Heart left ventricle (tissue), 16 donors: ENCODE measurements at regions not wholly inside any gene's neighbourhood (a gene's known extent, or its start where the extent isn't known, plus 50 kb on each side); places are given as distances from the start of the nearest gene placed in this dataset.

Experiments
- ATAC-seq, 4 donors: fragments of 200-7000 bp; cut with Tn5 transposase; one replicate each; pipeline ENCODE4 v1.9.1; 2020 to 2022; ENCODE audit warnings: moderate library complexity in 4 of 4, mild to moderate bottlenecking in 3 of 4, moderate number of reproducible peaks in 1 of 4
- DNase-seq, 5 donors: peaks; one replicate each; pipeline ENCODE4 v3.0.0-alpha.2; 2020
- H3K27ac ChIP-seq, 12 donors: fragments of 200-600 bp; sonication (generic) in 4 of 12; one replicate each; pipeline versions ENCODE4 v1.5.0 to v1.8.0; 2016 to 2022; ENCODE audit warnings: mild to moderate bottlenecking in 2 of 12
- H3K27me3 ChIP-seq, 9 donors: fragments of 200-600 bp; sonication (generic) in 2 of 9; one replicate each; pipeline versions ENCODE4 v1.5.1 to v1.8.0; 2016 to 2022; ENCODE audit warnings: mild to moderate bottlenecking in 3 of 9
- H3K36me3 ChIP-seq, 9 donors: fragments of 200-600 bp; sonication (generic) in 2 of 9; one replicate each; pipeline versions ENCODE4 v1.5.0 to v1.8.0; 2018 to 2022; ENCODE audit warnings: mild to moderate bottlenecking in 2 of 9
- H3K4me1 ChIP-seq, 12 donors: fragments of 200-600 bp; sonication (generic) in 4 of 12; one replicate each; pipeline versions ENCODE4 v1.5.0 to v1.8.0; 2016 to 2022; ENCODE audit warnings: mild to moderate bottlenecking in 3 of 12
- H3K4me3 ChIP-seq, 12 donors: fragments of 200-600 bp; sonication (generic) in 4 of 12; one replicate each; pipeline versions ENCODE4 v1.5.0 to v1.8.0; 2017 to 2022; ENCODE audit warnings: mild to moderate bottlenecking in 9 of 12, moderate library complexity in 4 of 12
- H3K9me3 ChIP-seq, 12 donors: fragments of 200-600 bp; sonication (generic) in 4 of 12; one replicate each; pipeline versions ENCODE4 v1.5.0 to v1.8.0; 2016 to 2022; ENCODE audit warnings: mild to moderate bottlenecking in 1 of 12
- POLR2A ChIP-seq, 2 donors: fragments of 450-650 bp; IDR thresholded peaks; one replicate each; pipeline ENCODE4 v1.6.1; 2017; ENCODE audit warnings: antibody characterized with exemption in 2 of 2, mild to moderate bottlenecking in 2 of 2, moderate library complexity in 2 of 2
- WGBS, 4 donors: extraction: QIAGEN DNeasy Blood & Tissue Kit in 2 of 4; methylation state at CpG; one replicate each; pipeline versions ENCODE4 v1.1.5 to v1.1.7; 2013 to 2018; 5-methylcytosine and 5-hydroxymethylcytosine counted together
- intact Hi-C, 10 donors: fragments of 100-400 bp; cut with DNase I; formaldehyde crosslinking; loops; one replicate each; pipeline versions ENCODE4 v1.11.1 to v1.14.2; 2022
- TF ChIP-seq, protein P1 (sequence below), 12 donors: fragments of 200-600 bp; sonication (generic) in 4 of 12; IDR thresholded peaks; one replicate each; pipeline versions ENCODE4 v1.5.0 to v1.8.0; 2018 to 2022; ENCODE audit warnings: antibody characterized with exemption in 12 of 12, mild to moderate bottlenecking in 5 of 12
- donor health status: ischemic (EF 13 %, LVEDD 7.1; RV severe dilation, severe dysfunction).
- donor health status: healthy with polysubstance abuse.
- donor health status: DM: no; HTN: yes; CAD: no.
- donor health status: DM: no; HTN: no; CAD: no.
- donor health status: ischemic (EF 25% LVEDD 6.9; RV normal size, moderate dysfunction).
- donor health status: ischemic (EF 25% LVEDD 5.7; RV mildly dilated, moderate dysfunction).
- donor health status: healthy.
- donor health status: DM: yes; HTN: yes; CAD: no.
- donor health status: ischemic (EF 35%, LVEDD 5.7; RV mildly dilated, moderate dysfunction).
- donor health status: nonischemic (EF 11% LVEDD 7.7; RV severe dilation, severe dysfunction).
- donor health status: DM: yes; HTN: yes; CAD: no.
- donor health status: PGD.
- donor health status: ischemic (EF 29% LVEDD 5.4; RV normal size, mild dysfunction).
- donor health status: nonischemic (EF 23%, LVEDD 6.1; RV moderate dilation, normal function).

GRCh38 chr2:217001740-217002139, 141.9 kb upstream of the TNP1 start:
- TF ChIP-seq POLR2A (IDR thresholded peaks at IDR 0.05) = no peak
- TF ChIP-seq, protein P1, sequence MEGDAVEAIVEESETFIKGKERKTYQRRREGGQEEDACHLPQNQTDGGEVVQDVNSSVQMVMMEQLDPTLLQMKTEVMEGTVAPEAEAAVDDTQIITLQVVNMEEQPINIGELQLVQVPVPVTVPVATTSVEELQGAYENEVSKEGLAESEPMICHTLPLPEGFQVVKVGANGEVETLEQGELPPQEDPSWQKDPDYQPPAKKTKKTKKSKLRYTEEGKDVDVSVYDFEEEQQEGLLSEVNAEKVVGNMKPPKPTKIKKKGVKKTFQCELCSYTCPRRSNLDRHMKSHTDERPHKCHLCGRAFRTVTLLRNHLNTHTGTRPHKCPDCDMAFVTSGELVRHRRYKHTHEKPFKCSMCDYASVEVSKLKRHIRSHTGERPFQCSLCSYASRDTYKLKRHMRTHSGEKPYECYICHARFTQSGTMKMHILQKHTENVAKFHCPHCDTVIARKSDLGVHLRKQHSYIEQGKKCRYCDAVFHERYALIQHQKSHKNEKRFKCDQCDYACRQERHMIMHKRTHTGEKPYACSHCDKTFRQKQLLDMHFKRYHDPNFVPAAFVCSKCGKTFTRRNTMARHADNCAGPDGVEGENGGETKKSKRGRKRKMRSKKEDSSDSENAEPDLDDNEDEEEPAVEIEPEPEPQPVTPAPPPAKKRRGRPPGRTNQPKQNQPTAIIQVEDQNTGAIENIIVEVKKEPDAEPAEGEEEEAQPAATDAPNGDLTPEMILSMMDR (IDR thresholded peaks at IDR 0.05) = no peak
- H3K27me3 ChIP-seq = peaks cover 0 to 2% (median 0%) of the 10 kb centered on the region in 9 donors
- DNase-seq (no peak), ATAC-seq (no peak)
- H3K27ac ChIP-seq = no peak overlapping the region
- peaks cover 0 to 14% (median 4%) of the 10 kb centered on the region in 12 donors for H3K4me1 ChIP-seq
- no peaks in the 10 kb centered on the region for H3K9me3 ChIP-seq
- intact Hi-C loops = loop anchor here in 1 of 10 donors (10.0 kb wide), 1 partner anchor 713 kb away; no protein-coding TSS in a partner anchor
- H3K36me3 ChIP-seq = no peaks in the 10 kb centered on the region
- H3K4me3 ChIP-seq = no peak overlapping the region
- WGBS, 4 donors = 76 to 97% (median 90%) methylated on average over 2 of the region's 2 CpGs

- Histone ChIP-seq H3K4me1 (peaks cover 0 to 11% (median 4%) of the 10 kb centered on the region in 12 donors), H3K27ac (no peak overlapping the region), H3K4me3 (no peak overlapping the region), H3K27me3 (peaks cover 0 to 2% (median 0%) of the 10 kb centered on the region in 9 donors), H3K36me3 (no peaks in the 10 kb centered on the region), H3K9me3 (no peaks in the 10 kb centered on the region)
- no peak for DNase-seq
- intact Hi-C loops = loop anchor here in 1 of 10 donors (10.0 kb wide), 1 partner anchor 714 kb away; no protein-coding TSS in a partner anchor
- TF ChIP-seq POLR2A (IDR thresholded peaks at IDR 0.05) = no peak
- TF ChIP-seq, protein P1 (IDR thresholded peaks at IDR 0.05) = peak in 3 of 12 donors; percentile 8 to 21 (median 20)
- WGBS, 4 donors = 44 to 65% (median 52%) methylated on average over 3 of the region's 3 CpGs
- ATAC-seq = peak in 2 of 4 donors; percentile 54 to 64
Observed at GRCh38 chr2:217000406-217000805, 140.5 kb upstream of the TNP1 start.

DNA sequence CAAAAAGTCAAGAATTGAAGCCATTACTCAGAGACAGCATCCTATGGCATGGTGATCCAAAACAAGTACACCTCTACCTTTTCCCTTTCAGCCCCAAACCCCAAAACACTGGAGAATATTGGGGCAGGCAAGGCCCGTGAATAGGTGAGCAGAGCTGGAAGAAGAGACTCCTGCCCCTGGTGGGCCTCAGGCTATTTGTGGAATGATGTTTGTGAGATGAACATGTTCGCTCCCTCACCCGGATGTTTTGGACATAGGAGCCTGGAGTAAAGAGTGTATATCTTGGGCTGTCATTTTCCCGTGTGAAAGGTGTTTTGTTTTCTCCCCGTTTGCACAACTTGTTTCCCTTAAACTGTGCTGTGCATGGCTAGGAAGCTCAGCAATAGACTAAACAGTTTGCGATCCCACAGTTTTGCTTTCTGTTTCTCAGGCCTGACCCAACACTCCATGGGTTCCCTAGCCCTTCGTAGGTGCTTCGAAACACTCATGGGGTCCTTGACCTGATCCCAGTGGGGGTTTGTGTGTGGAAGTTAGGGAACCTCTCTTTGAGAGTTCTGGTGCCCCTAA, 136.5 kb upstream of the TNP1 start:
- no peak for ATAC-seq
- intact Hi-C loops = loop anchor here in 3 of 10 donors (10.0 kb wide), 3 partner anchors 168 to 718 kb away; no protein-coding TSS in a partner anchor
- WGBS, 4 donors = 91 to 94% (median 93%) methylated on average over 8 of the region's 8 CpGs

GRCh38 chr2:216994353-216994854, 134.5 kb upstream of the TNP1 start:
- no peaks in the 10 kb centered on the region for H3K9me3 ChIP-seq
- peak overlapping the region in 7 of 12 donors; percentile 8 to 62 (median 41) for H3K27ac ChIP-seq
- H3K4me1 ChIP-seq = peaks cover 0 to 34% (median 12%) of the 10 kb centered on the region in 12 donors
- TF ChIP-seq POLR2A (IDR thresholded peaks at IDR 0.05) = no peak
- TF ChIP-seq, protein P1 (IDR thresholded peaks at IDR 0.05) = no peak
- intact Hi-C loops = loop anchor here in 3 of 10 donors (10.0 kb wide), 3 partner anchors 170 to 720 kb away; no protein-coding TSS in a partner anchor
- H3K27me3 ChIP-seq = peaks cover 0 to 2% (median 0%) of the 10 kb centered on the region in 9 donors
- H3K4me3 ChIP-seq = no peak overlapping the region
- DNase-seq = peak in 1 of 5 donors; percentile 33
- H3K36me3 ChIP-seq = no peaks in the 10 kb centered on the region
- ATAC-seq = peak in 1 of 4 donors; percentile 57
- WGBS, 4 donors = 54 to 60% (median 56%) methylated on average over 7 of the region's 7 CpGs

More for the DNA sequence above, 136.5 kb upstream of the TNP1 start:
- Histone ChIP-seq H3K27me3 (peaks cover 0 to 2% (median 0%) of the 10 kb centered on the region in 9 donors), H3K27ac (no peak overlapping the region), H3K4me3 (no peak overlapping the region), H3K9me3 (no peaks in the 10 kb centered on the region), H3K36me3 (no peaks in the 10 kb centered on the region), H3K4me1 (peaks cover 0 to 26% (median 9%) of the 10 kb centered on the region in 12 donors)
- no peak for TF ChIP-seq POLR2A (IDR thresholded peaks at IDR 0.05)
- TF ChIP-seq, protein P1 (IDR thresholded peaks at IDR 0.05) = no peak
- no peak for DNase-seq
